ENCODE measurements at regions not wholly inside any gene's neighbourhood (a gene's known extent, or its start where the extent isn't known, plus 50 kb on each side); places are given as distances from the start of the nearest gene placed in this dataset.

DNA sequence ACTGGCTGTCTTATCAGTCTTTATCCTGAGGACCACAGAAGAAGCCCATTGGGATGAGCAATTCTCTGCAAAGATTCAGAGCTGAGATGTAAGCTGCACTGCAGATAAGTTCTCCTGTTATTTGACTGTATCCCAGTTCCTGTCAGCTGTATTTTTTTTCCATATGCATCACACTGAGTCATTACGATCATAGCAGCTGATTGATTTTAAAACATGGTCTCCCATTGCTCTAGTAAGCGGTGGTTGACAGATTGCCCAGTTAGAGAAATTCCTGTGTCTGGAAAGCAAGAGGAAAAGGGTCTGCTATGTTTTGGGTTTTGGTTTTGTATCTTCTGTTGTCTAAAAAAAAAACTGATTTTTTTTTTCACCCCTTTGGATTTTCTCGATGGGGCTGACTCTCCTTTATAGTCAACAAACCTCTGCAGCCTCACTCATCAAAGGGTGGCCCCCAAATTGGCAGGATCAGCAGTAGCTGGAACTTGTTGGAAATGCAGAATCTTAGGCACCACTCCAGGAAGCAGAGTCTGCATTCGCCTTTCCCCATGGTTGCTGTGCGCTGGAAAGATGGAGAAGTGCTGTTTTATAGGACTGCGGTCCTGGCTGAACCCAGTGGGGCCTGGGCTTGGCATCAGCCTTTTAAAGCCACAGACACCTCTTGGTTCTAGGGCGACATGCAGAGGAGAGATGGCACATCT lies 220.1 kb upstream of the MPHOSPH6 start:
- no peaks in the 10 kb centered on the region for H3K36me3 ChIP-seq (ENCODE audit: control insufficient read depth in 2 of 2, extremely low read depth in 1 of 2, insufficient read depth in 2 of 2, low read length in 2 of 2)
- ChIA-PET POLR2A (no interaction called here), CTCF (interaction anchor here (1.7 kb wide), 1 partner anchor 66 kb away, joined by 4 read pairs; no protein-coding TSS in a partner anchor)
- H3K27ac ChIP-seq (ENCODE audit: insufficient read depth, low read depth, low read length), result no peak overlapping the region
- no peaks in the 10 kb centered on the region for H3K79me2 ChIP-seq (ENCODE audit: control insufficient read depth, insufficient read depth, low read length)
- H3K27me3 ChIP-seq (ENCODE audit: control insufficient read depth in 2 of 2, insufficient read depth in 2 of 2, low read length in 2 of 2), result peaks cover 0 to 6% of the 10 kb centered on the region in 2 experiments
- dilution Hi-C loops (cut with MboI; ENCODE audit: extremely low pct_ligation_motif_present, low sequenced_read_pairs), result no loop called here
- no peaks in the 10 kb centered on the region for H4K20me1 ChIP-seq (replicated peaks; ENCODE audit: control insufficient read depth, extremely low read depth, insufficient read depth, low read length)
- TF ChIP-seq JUN (IDR thresholded peaks at IDR 0.05; ENCODE audit: borderline replicate concordance, insufficient read depth, insufficient read length, low read depth), result no peak
- no peak for TF ChIP-seq POLR2AphosphoS5 (IDR thresholded peaks at IDR 0.05; ENCODE audit: insufficient read depth, low read depth, low read length)
- TF ChIP-seq, protein P1, sequence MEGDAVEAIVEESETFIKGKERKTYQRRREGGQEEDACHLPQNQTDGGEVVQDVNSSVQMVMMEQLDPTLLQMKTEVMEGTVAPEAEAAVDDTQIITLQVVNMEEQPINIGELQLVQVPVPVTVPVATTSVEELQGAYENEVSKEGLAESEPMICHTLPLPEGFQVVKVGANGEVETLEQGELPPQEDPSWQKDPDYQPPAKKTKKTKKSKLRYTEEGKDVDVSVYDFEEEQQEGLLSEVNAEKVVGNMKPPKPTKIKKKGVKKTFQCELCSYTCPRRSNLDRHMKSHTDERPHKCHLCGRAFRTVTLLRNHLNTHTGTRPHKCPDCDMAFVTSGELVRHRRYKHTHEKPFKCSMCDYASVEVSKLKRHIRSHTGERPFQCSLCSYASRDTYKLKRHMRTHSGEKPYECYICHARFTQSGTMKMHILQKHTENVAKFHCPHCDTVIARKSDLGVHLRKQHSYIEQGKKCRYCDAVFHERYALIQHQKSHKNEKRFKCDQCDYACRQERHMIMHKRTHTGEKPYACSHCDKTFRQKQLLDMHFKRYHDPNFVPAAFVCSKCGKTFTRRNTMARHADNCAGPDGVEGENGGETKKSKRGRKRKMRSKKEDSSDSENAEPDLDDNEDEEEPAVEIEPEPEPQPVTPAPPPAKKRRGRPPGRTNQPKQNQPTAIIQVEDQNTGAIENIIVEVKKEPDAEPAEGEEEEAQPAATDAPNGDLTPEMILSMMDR (IDR thresholded peaks at IDR 0.05; ENCODE audit: extremely low read depth in 1 of 2, insufficient read depth in 1 of 2, low read depth in 1 of 2, low read length in 2 of 2), result no peak
- no peak for TF ChIP-seq POLR2A (IDR thresholded peaks at IDR 0.05; ENCODE audit: low read depth, low read length)
- no peak for TF ChIP-seq FOS (IDR thresholded peaks at IDR 0.05; ENCODE audit: borderline replicate concordance, insufficient read depth, low read length)
- TF ChIP-seq MYC (IDR thresholded peaks at IDR 0.05; ENCODE audit: low read depth, low read length), result no peak
- no peak for TF ChIP-seq EZH2 (IDR thresholded peaks at IDR 0.05; ENCODE audit: borderline replicate concordance, low read depth, low read length, severe bottlenecking)
- TF ChIP-seq, protein P2, sequence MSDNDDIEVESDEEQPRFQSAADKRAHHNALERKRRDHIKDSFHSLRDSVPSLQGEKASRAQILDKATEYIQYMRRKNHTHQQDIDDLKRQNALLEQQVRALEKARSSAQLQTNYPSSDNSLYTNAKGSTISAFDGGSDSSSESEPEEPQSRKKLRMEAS (IDR thresholded peaks at IDR 0.05; ENCODE audit: insufficient read depth, insufficient read length), result no peak
- H3K9ac ChIP-seq (replicated peaks; ENCODE audit: extremely low read depth, insufficient read depth, low read length), result no peak overlapping the region
- no peaks in the 10 kb centered on the region for H3K4me1 ChIP-seq (ENCODE audit: control insufficient read depth, extremely low read depth, insufficient read depth, low read length)
- no TSS peak for BruUV-seq (replicated peaks)
- DNase-seq (ENCODE audit: low read depth, low spot score) (no peak), FAIRE-seq (no peak)
- H3K4me2 ChIP-seq (ENCODE audit: insufficient read depth, low read length), result no peak overlapping the region
- intact Hi-C loops (cut with micrococcal nuclease), result no loop called here
- H3K9me1 ChIP-seq (replicated peaks; ENCODE audit: control insufficient read depth, extremely low read depth, insufficient read depth, low read length), result no peaks in the 10 kb centered on the region
- no peak overlapping the region for H3K4me3 ChIP-seq (replicated peaks in 1 of 3; ENCODE audit: insufficient read depth in 1 of 3, low read depth in 1 of 3, low read length in 3 of 3)
- no peak overlapping the region for H2AFZ ChIP-seq (ENCODE audit: low read depth, low read length)
- H3K9me3 ChIP-seq (replicated peaks; ENCODE audit: control insufficient read depth, insufficient read depth, low read length), result no peaks in the 10 kb centered on the region

All from endothelial cell of umbilical vein (primary cell).